CD8-positive, alpha-beta memory T cell (primary cell): ENCODE measurements at regions not wholly inside any gene's neighbourhood (a gene's known extent, or its start where the extent isn't known, plus 50 kb on each side); places are given as distances from the start of the nearest gene placed in this dataset.

ENCODE experiments used
- CTCF ChIA-PET: fragments of 350-600 bp; sonication (Branson Sonifier 250); formaldehyde crosslinking; loops from one replicate; lab custom pipeline; 2021; ENCODE audit warnings: antibody characterized with exemption; lab: Charles Lee
- POLR2A ChIA-PET: fragments of 350-600 bp; sonication (Branson Sonifier 250); formaldehyde crosslinking; loops from one replicate; lab custom pipeline; 2021; ENCODE audit warnings: antibody characterized with exemption; lab: Charles Lee
- DNase-seq, 5 donors: peaks; one replicate each; pipeline versions ENCODE4 v3.0.0 to v3.0.0-alpha.2; 2020 to 2022; ENCODE audit warnings: mixed read lengths in 1 of 5
- H3K27ac ChIP-seq: one replicate; pipeline ENCODE4 v1.7.0; 2013; ENCODE audit warnings: low read depth, mild to moderate bottlenecking, low read length, moderate library complexity
- H3K27me3 ChIP-seq: 2 replicates; pipeline ENCODE4 v1.7.0; 2013; ENCODE audit warnings: low read length, mild to moderate bottlenecking; ENCODE audit not compliant: insufficient read depth, poor library complexity, severe bottlenecking
- H3K36me3 ChIP-seq: 2 replicates; pipeline ENCODE4 v1.7.0; 2013; ENCODE audit warnings: mild to moderate bottlenecking, low read length, moderate library complexity; ENCODE audit not compliant: insufficient read depth
- H3K4me1 ChIP-seq: 2 replicates; pipeline ENCODE4 v1.7.0; 2013; ENCODE audit warnings: mild to moderate bottlenecking, low read length, moderate library complexity; ENCODE audit not compliant: insufficient read depth
- H3K4me3 ChIP-seq: 2 replicates; pipeline ENCODE4 v1.7.0; 2013; ENCODE audit warnings: mild to moderate bottlenecking, low read length
- H3K9me3 ChIP-seq: 2 replicates; pipeline ENCODE4 v1.7.0; 2013; ENCODE audit warnings: mild to moderate bottlenecking, low read length
- H3K27ac Mint-ChIP-seq, 8 donors: one replicate each; pipeline ENCODE4 v1.8.0; 2020 to 2021; ENCODE audit warnings: mixed read lengths in 8 of 8, mild to moderate bottlenecking in 6 of 8, inconsistent platforms in 3 of 8, moderate library complexity in 3 of 8
- H3K27me3 Mint-ChIP-seq, 2 donors: one replicate each; pipeline ENCODE4 v1.8.0; 2020 to 2021; ENCODE audit warnings: mixed read lengths in 2 of 2, mild to moderate bottlenecking in 1 of 2, moderate library complexity in 1 of 2
- H3K36me3 Mint-ChIP-seq, 3 donors: one replicate each; pipeline ENCODE4 v1.8.0; 2020 to 2021; ENCODE audit warnings: mixed read lengths in 3 of 3, inconsistent platforms in 1 of 3, mild to moderate bottlenecking in 1 of 3
- H3K4me1 Mint-ChIP-seq, 3 donors: one replicate each; pipeline ENCODE4 v1.8.0; 2020 to 2021; ENCODE audit warnings: mixed read lengths in 3 of 3, inconsistent platforms in 1 of 3, mild to moderate bottlenecking in 1 of 3
- H3K4me3 Mint-ChIP-seq, 7 donors: one replicate each; pipeline ENCODE4 v1.8.0; 2020 to 2021; ENCODE audit warnings: mixed read lengths in 7 of 7, mild to moderate bottlenecking in 6 of 7, moderate library complexity in 4 of 7, inconsistent platforms in 2 of 7
- H3K9me3 Mint-ChIP-seq, 5 donors: one replicate each; pipeline ENCODE4 v1.8.0; 2020 to 2022; ENCODE audit warnings: mixed read lengths in 5 of 5, mild to moderate bottlenecking in 3 of 5, moderate library complexity in 2 of 5, inconsistent platforms in 1 of 5

DNA sequence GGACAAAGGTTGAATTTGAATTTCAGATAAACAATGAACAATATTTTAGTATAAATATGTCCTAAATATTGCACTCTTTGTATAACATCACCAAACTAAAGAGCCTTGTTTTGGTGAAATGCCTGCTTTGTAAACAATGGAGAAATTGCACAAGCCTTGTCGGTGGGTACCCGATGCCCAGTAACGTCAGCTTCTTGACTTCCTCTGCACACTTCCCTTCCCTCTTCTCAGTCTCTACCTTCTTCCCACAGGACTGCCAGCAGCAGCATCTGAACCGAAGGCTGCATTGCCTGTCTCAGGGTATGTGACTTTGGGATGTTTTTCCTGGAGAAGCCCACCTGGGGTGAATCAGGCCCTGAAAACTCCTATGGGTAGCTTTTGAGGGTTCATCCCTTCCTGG, 113.9 kb downstream of the UTP18 start:
- no peaks in the 10 kb centered on the region for H3K27me3 ChIP-seq
- H3K27ac Mint-ChIP-seq: no peak overlapping the region
- no peak overlapping the region for H3K4me3 ChIP-seq
- peaks cover 0 to 4% (median 0%) of the 10 kb centered on the region in 3 donors for H3K4me1 Mint-ChIP-seq
- H3K9me3 ChIP-seq: peaks cover 6% of the 10 kb centered on the region
- no peak for DNase-seq
- H3K4me3 Mint-ChIP-seq: no peak overlapping the region
- H3K9me3 Mint-ChIP-seq: peaks cover 0 to 4% (median 0%) of the 10 kb centered on the region in 5 donors
- H3K36me3 ChIP-seq: no peaks in the 10 kb centered on the region
- peaks cover 10% of the 10 kb centered on the region for H3K4me1 ChIP-seq
- ChIA-PET CTCF (no interaction called here), POLR2A (no interaction called here)
- peaks cover 13 to 19% of the 10 kb centered on the region in 2 donors for H3K27me3 Mint-ChIP-seq
- no peak overlapping the region for H3K27ac ChIP-seq
- H3K36me3 Mint-ChIP-seq: no peaks in the 10 kb centered on the region

GRCh38 chr17:51375771-51376170, 115.4 kb downstream of the UTP18 start:
- H3K36me3 Mint-ChIP-seq: no peaks in the 10 kb centered on the region
- peaks cover 6% of the 10 kb centered on the region for H3K9me3 ChIP-seq
- CTCF ChIA-PET: no interaction called here
- H3K27me3 ChIP-seq: no peaks in the 10 kb centered on the region
- H3K4me1 ChIP-seq: peaks cover 10% of the 10 kb centered on the region
- no peak overlapping the region for H3K4me3 ChIP-seq
- no peak overlapping the region for H3K27ac ChIP-seq
- H3K9me3 Mint-ChIP-seq: peaks cover 0 to 4% (median 0%) of the 10 kb centered on the region in 5 donors
- peaks cover 0 to 4% (median 0%) of the 10 kb centered on the region in 3 donors for H3K4me1 Mint-ChIP-seq
- H3K4me3 Mint-ChIP-seq: no peak overlapping the region
- H3K36me3 ChIP-seq: no peaks in the 10 kb centered on the region
- peaks cover 15 to 17% of the 10 kb centered on the region in 2 donors for H3K27me3 Mint-ChIP-seq
- no peak for DNase-seq
- POLR2A ChIA-PET: no interaction called here
- no peak overlapping the region for H3K27ac Mint-ChIP-seq

GRCh38 chr17:51376739-51377138, 116.4 kb downstream of the UTP18 start:
- H3K27ac Mint-ChIP-seq: no peak overlapping the region
- DNase-seq: no peak
- H3K4me3 Mint-ChIP-seq: no peak overlapping the region
- Histone ChIP-seq H3K9me3 (peaks cover 6% of the 10 kb centered on the region), H3K27ac (no peak overlapping the region), H3K4me1 (peaks cover 8% of the 10 kb centered on the region), H3K36me3 (no peaks in the 10 kb centered on the region), H3K27me3 (no peaks in the 10 kb centered on the region), H3K4me3 (no peak overlapping the region)
- H3K27me3 Mint-ChIP-seq: peaks cover 15 to 16% of the 10 kb centered on the region in 2 donors
- ChIA-PET CTCF (no interaction called here), POLR2A (no interaction called here)
- H3K9me3 Mint-ChIP-seq: peaks cover 0 to 4% (median 0%) of the 10 kb centered on the region in 5 donors
- peaks cover 0 to 4% (median 0%) of the 10 kb centered on the region in 3 donors for H3K4me1 Mint-ChIP-seq
- no peaks in the 10 kb centered on the region for H3K36me3 Mint-ChIP-seq

DNA sequence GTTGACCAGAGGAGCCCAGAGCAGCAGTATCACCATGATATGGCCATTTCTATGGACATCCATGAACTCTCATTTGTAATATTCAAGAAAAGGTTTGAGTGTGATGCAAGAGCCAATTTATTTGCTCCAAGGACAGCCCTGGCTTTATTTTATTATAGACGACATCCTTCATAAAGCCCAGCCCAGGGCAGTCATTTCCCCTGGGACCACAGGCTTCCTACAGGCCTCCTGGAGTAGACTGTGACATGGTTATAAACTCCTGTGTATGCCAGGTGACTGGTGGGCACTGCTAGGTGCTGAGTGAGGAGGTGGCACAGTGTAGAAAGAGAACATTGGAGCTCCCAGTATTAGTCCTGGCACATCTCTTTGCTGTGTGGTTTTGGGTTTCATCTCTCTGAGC, 120.9 kb downstream of the UTP18 start:
- peaks cover 14 to 16% of the 10 kb centered on the region in 2 donors for H3K27me3 Mint-ChIP-seq
- no peak overlapping the region for H3K4me3 ChIP-seq
- ChIA-PET POLR2A (no interaction called here), CTCF (no interaction called here)
- H3K36me3 ChIP-seq: no peaks in the 10 kb centered on the region
- no peaks in the 10 kb centered on the region for H3K4me1 Mint-ChIP-seq
- no peaks in the 10 kb centered on the region for H3K27me3 ChIP-seq
- DNase-seq: no peak
- H3K9me3 ChIP-seq: no peaks in the 10 kb centered on the region
- H3K4me1 ChIP-seq: no peaks in the 10 kb centered on the region
- no peaks in the 10 kb centered on the region for H3K36me3 Mint-ChIP-seq
- H3K27ac Mint-ChIP-seq: no peak overlapping the region
- H3K4me3 Mint-ChIP-seq: no peak overlapping the region
- H3K27ac ChIP-seq: no peak overlapping the region
- no peaks in the 10 kb centered on the region for H3K9me3 Mint-ChIP-seq

- H3K9me3 ChIP-seq: no peaks in the 10 kb centered on the region
- Mint-ChIP-seq H3K4me3 (no peak overlapping the region), H3K9me3 (no peaks in the 10 kb centered on the region), H3K27ac (no peak overlapping the region), H3K27me3 (peaks cover 10 to 41% of the 10 kb centered on the region in 2 donors), H3K4me1 (no peaks in the 10 kb centered on the region), H3K36me3 (no peaks in the 10 kb centered on the region)
- no peak for DNase-seq
- H3K27ac ChIP-seq: no peak overlapping the region
- ChIA-PET CTCF (no interaction called here), POLR2A (no interaction called here)
- H3K4me3 ChIP-seq: no peak overlapping the region
- H3K36me3 ChIP-seq: no peaks in the 10 kb centered on the region
- H3K27me3 ChIP-seq: no peaks in the 10 kb centered on the region
- no peaks in the 10 kb centered on the region for H3K4me1 ChIP-seq
Observed at GRCh38 chr17:51385208-51385607, 124.9 kb downstream of the UTP18 start.

- H3K27ac Mint-ChIP-seq: no peak overlapping the region
Observed at GRCh38 chr17:51387582-51387981, 127.2 kb downstream of the UTP18 start.

DNA sequence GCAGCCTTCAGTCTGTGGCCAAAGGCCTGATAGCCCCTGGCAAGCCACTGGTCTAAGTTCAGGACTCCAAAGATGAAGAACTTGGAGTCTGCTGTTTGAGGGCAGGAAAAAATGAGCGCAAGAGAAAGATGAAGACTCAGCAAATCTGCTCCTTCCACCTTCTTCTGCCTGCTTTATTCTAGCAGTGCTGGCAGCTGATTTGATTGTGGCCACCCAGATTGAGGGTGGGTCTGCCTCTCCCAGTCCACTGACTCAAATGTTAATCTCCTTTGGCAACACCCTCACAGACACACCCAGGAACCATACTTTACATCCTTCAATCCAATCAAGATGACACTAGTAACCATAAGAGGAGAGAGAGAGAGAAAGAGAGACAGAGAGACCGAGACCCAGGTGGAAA, 127.6 kb downstream of the UTP18 start:
- CTCF ChIA-PET: no interaction called here
- H3K27me3 Mint-ChIP-seq: peaks cover 10 to 57% of the 10 kb centered on the region in 2 donors
- POLR2A ChIA-PET: no interaction called here
- no peak overlapping the region for H3K4me3 Mint-ChIP-seq
- Histone ChIP-seq H3K4me3 (no peak overlapping the region), H3K36me3 (no peaks in the 10 kb centered on the region), H3K4me1 (no peaks in the 10 kb centered on the region), H3K27me3 (no peaks in the 10 kb centered on the region), H3K9me3 (no peaks in the 10 kb centered on the region), H3K27ac (no peak overlapping the region)
- no peaks in the 10 kb centered on the region for H3K4me1 Mint-ChIP-seq
- no peak for DNase-seq
- no peaks in the 10 kb centered on the region for H3K9me3 Mint-ChIP-seq
- no peak overlapping the region for H3K27ac Mint-ChIP-seq
- H3K36me3 Mint-ChIP-seq: no peaks in the 10 kb centered on the region

More at GRCh38 chr17:51387582-51387981, 127.2 kb downstream of the UTP18 start:
- no peak overlapping the region for H3K4me3 Mint-ChIP-seq
- ChIA-PET CTCF (no interaction called here), POLR2A (no interaction called here)
- Histone ChIP-seq H3K27me3 (no peaks in the 10 kb centered on the region), H3K4me1 (no peaks in the 10 kb centered on the region), H3K36me3 (no peaks in the 10 kb centered on the region), H3K9me3 (no peaks in the 10 kb centered on the region), H3K4me3 (no peak overlapping the region), H3K27ac (no peak overlapping the region)
- H3K27me3 Mint-ChIP-seq: peaks cover 10 to 53% of the 10 kb centered on the region in 2 donors
- H3K9me3 Mint-ChIP-seq: no peaks in the 10 kb centered on the region
- no peaks in the 10 kb centered on the region for H3K36me3 Mint-ChIP-seq
- no peak for DNase-seq
- no peaks in the 10 kb centered on the region for H3K4me1 Mint-ChIP-seq

GRCh38 chr17:51389875-51390274, 129.5 kb downstream of the UTP18 start:
- Histone ChIP-seq H3K36me3 (no peaks in the 10 kb centered on the region), H3K9me3 (no peaks in the 10 kb centered on the region), H3K27me3 (no peaks in the 10 kb centered on the region), H3K4me1 (no peaks in the 10 kb centered on the region), H3K27ac (no peak overlapping the region), H3K4me3 (no peak overlapping the region)
- Mint-ChIP-seq H3K9me3 (no peaks in the 10 kb centered on the region), H3K27me3 (peaks cover 12 to 63% of the 10 kb centered on the region in 2 donors), H3K27ac (no peak overlapping the region), H3K4me3 (no peak overlapping the region), H3K4me1 (no peaks in the 10 kb centered on the region), H3K36me3 (no peaks in the 10 kb centered on the region)
- ChIA-PET CTCF (no interaction called here), POLR2A (no interaction called here)
- no peak for DNase-seq
